Anterior cingulate cortex (tissue), 58 donors: ENCODE measurements at regions not wholly inside any gene's neighbourhood (a gene's known extent, or its start where the extent isn't known, plus 50 kb on each side); places are given as distances from the start of the nearest gene placed in this dataset.
"Not testable (repeated sequence)": the region's sequence is repeated elsewhere in the genome, so short reads cannot be mapped to it uniquely, and the experiment has no call there.

Source experiments
- DNase-seq, 58 donors: peaks; one replicate each; lab custom pipeline; 2025; lab: John Stamatoyannopoulos, UW

- no peak for DNase-seq
These were observed 217.8 kb downstream of the SHQ1 start for GRCh38 chr3:72630327-72630968.

GRCh38 chr3:72629191-72629631 lies 219.0 kb downstream of the SHQ1 start:
- DNase-seq: no peak

- no peak for DNase-seq
These were observed 220.2 kb downstream of the SHQ1 start for GRCh38 chr3:72628065-72628464.

GRCh38 chr3:72627271-72627670 lies 221.0 kb downstream of the SHQ1 start:
- DNase-seq: no peak

GRCh38 chr3:72625602-72626337 lies 222.5 kb downstream of the SHQ1 start:
- DNase-seq: no peak

GRCh38 chr3:72624656-72625055 lies 223.6 kb downstream of the SHQ1 start:
- DNase-seq: no peak

- DNase-seq: peak in 2 of 58 donors; percentile 22 to 32
These were observed 229.5 kb downstream of the SHQ1 start for GRCh38 chr3:72618739-72619138.

- DNase-seq: peak in 1 of 58 donors; percentile 9
These were observed 230.7 kb downstream of the SHQ1 start for GRCh38 chr3:72617424-72618024.

GRCh38 chr3:72615776-72616175 lies 232.5 kb downstream of the SHQ1 start:
- no peak for DNase-seq

GRCh38 chr3:72615182-72615581 lies 233.1 kb downstream of the SHQ1 start:
- no peak for DNase-seq

GRCh38 chr3:72614394-72615074 lies 233.7 kb downstream of the SHQ1 start:
- DNase-seq: no peak

- no peak for DNase-seq
These were observed 234.4 kb downstream of the SHQ1 start for GRCh38 chr3:72613871-72614270.

- DNase-seq: not testable (repeated sequence)
These were observed 239.1 kb downstream of the SHQ1 start for GRCh38 chr3:72609114-72609513.

GRCh38 chr3:72606005-72606800 lies 242.0 kb downstream of the SHQ1 start:
- DNase-seq: no peak

GRCh38 chr3:72604328-72604727 lies 243.9 kb downstream of the SHQ1 start:
- DNase-seq: peak in 15 of 58 donors; percentile 6 to 61 (median 14)

GRCh38 chr3:72601983-72602750 lies 246.1 kb downstream of the SHQ1 start:
- DNase-seq: no peak

GRCh38 chr3:72601060-72601459 lies 247.2 kb downstream of the SHQ1 start:
- peak in 13 of 58 donors; percentile 2 to 48 (median 15) for DNase-seq

- peak in 12 of 58 donors; percentile 3 to 38 (median 12) for DNase-seq
These were observed 250.5 kb downstream of the SHQ1 start for GRCh38 chr3:72597756-72598195.

GRCh38 chr3:72597043-72597442 lies 251.2 kb downstream of the SHQ1 start:
- DNase-seq: no peak
